GM21423 (cell line): ENCODE measurements at regions not wholly inside any gene's neighbourhood (a gene's known extent, or its start where the extent isn't known, plus 50 kb on each side); places are given as distances from the start of the nearest gene placed in this dataset.
A peak's percentile ranks its signal among the peaks of the same experiment; 100 is the strongest.
"Not testable (repeated sequence)": the region's sequence is repeated elsewhere in the genome, so short reads cannot be mapped to it uniquely, and the experiment has no call there.

Source experiments
- ATAC-seq: cut with Tn5 transposase; IDR thresholded peaks from one replicate; pipeline ENCODE4 v1.9.1; 2021; ENCODE audit warnings: mild to moderate bottlenecking, moderate library complexity; ENCODE audit not compliant: unreplicated experiment

GRCh38 chr11:67806728-67807235 is 132.4 kb upstream of the ALDH3B2 start:
- ATAC-seq = not testable (repeated sequence)

DNA sequence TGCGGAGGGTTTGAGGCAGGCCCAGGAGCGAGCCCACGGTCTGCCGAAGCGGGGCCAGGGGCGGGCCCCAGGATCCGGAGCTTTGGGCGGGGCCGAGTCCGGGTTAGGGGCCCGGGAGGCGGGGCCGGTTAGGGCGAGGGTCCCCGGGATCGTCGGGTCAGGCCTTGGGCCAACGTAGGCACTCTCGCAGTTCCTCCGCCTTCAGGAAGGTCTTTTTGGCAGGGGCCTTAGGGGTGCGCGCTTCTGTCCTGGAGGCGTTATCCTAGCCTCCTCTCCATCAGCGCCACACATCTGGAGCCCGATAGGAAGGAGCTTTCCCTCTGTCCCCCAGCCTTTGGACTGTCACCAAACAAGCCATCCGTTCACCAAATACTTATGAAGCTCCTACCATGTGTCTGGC is 131.8 kb upstream of the ALDH3B2 start:
- not testable (repeated sequence) for ATAC-seq

- peak; percentile 89 for ATAC-seq
Observed at GRCh38 chr11:67805253-67806126, 131.1 kb upstream of the ALDH3B2 start.

- peak; percentile 3 for ATAC-seq
Observed at GRCh38 chr11:67804435-67805252, 130.2 kb upstream of the ALDH3B2 start.

- not testable (repeated sequence) for ATAC-seq
Observed at GRCh38 chr11:67803519-67803918, 129.1 kb upstream of the ALDH3B2 start.

DNA sequence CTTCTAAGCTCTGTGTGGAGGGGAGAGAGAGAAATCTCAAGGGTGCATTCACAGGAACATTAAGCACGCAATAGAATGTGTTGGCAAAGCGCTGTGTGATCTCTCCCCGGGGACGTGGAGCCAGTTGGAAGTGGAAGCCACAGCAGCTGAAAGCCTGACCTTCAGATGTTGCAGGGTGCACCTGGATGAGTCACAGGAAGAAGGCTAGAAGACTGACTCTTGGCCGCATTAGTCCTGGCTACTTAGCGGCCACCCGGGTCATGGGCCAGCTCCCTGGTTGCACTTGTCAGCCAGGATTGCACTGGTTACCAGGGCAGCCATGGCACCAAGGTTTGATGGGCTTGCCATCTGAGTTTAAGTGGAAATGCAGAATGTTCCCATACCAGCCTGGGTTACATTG is 128.6 kb upstream of the ALDH3B2 start:
- not testable (repeated sequence) for ATAC-seq

GRCh38 chr11:67802623-67803022 is 128.2 kb upstream of the ALDH3B2 start:
- ATAC-seq = not testable (repeated sequence)

GRCh38 chr11:67801397-67801796 is 127.0 kb upstream of the ALDH3B2 start:
- not testable (repeated sequence) for ATAC-seq

GRCh38 chr11:67800591-67800990 is 126.2 kb upstream of the ALDH3B2 start:
- not testable (repeated sequence) for ATAC-seq

GRCh38 chr11:67799808-67800207 is 125.4 kb upstream of the ALDH3B2 start:
- not testable (repeated sequence) for ATAC-seq

DNA sequence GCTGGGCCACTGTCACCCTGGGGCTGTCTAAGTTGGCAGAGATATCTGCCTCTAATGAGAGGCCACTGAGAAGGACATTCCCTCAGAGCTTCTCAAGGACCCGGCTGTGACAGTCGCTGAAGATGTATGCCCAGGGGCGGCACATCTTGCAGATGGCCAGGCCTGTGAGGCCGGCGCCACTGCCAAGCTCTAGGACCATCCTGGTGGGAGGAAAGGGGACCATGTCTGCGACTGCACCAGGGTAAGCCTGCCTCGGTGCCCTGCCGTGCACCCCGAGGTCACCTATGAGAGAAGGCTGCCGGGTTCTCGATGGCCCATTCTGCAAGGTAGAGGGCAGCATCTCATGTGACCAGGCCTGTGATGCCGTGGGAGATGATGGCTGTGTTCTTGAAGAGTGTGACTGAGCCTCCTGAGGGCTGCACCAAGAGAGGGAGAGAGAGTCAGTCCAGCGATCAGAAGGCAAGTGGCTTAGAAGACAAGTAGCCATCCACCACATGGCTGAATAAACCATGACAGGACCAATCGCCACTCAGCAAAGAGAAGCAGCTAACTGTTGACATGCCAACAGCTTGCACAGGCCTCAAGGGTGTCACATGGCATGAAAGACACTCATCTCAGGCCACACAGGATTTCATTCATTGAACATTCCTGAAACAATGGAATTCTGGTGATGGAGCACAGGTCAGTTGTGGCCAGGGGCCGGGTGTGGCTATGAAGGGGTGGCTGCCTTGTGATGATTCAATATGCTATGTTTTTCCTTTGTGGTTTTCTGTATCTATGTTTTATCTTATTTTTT is 123.5 kb upstream of the ALDH3B2 start:
- ATAC-seq = not testable (repeated sequence)

GRCh38 chr11:67795746-67796145 is 121.3 kb upstream of the ALDH3B2 start:
- ATAC-seq = no peak

DNA sequence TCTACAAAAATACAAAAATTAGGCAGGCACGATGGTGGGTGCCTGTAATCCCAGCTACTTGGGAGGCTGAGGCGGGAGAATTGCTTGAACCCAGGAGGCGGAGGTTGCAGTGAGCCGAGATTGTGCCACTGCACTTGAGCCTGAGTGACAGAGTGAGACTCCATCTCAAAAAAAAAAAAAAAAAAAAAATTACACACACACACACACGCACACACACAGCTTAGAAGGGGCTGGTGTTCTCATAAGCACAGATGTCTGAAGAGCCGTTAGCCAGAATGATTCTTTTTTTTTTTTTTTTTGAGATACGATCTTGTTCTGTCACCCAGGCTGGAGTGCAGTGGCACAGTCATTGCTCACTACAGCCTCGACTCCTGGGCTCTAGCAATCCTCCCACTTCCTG is 119.3 kb upstream of the ALDH3B2 start:
- not testable (repeated sequence) for ATAC-seq

DNA sequence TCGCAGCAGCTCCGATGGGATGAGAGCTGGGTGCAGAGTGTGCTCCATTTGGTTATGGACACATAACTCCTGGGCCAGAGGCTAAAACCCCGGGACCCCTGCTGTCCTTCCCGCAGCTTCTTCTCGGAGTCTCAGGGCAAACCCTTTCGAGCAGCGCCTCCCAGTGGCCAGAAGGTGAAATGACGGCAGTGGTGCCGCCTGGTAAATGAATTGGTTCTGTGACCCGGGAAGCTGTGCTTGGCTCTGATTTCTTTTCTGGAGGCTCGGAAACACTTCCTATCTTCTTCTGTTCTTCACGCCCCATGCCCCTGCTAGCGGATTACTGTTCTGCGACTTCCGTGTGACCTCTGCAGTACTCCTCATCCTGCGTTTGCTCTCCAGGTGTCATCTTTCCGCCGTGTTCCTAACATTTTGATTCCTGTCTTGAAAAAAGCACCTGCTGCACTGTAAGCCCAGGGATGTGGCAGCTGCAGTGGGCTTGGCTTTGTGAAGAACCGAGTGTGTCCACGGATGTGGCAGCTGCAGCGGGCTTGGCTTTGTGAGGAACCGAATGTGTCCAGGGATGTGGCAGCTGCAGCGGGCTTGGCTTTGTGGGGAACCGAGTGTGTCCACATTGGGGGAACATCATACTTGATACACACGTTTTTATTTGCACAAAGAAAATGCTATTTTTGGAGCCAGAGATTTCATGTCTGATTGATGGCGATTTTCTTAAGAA is 118.0 kb upstream of the ALDH3B2 start:
- not testable (repeated sequence) for ATAC-seq

- ATAC-seq = not testable (repeated sequence)
Observed at GRCh38 chr11:67791598-67792170, 117.3 kb upstream of the ALDH3B2 start.

GRCh38 chr11:67788341-67788695 is 113.9 kb upstream of the ALDH3B2 start:
- not testable (repeated sequence) for ATAC-seq

DNA sequence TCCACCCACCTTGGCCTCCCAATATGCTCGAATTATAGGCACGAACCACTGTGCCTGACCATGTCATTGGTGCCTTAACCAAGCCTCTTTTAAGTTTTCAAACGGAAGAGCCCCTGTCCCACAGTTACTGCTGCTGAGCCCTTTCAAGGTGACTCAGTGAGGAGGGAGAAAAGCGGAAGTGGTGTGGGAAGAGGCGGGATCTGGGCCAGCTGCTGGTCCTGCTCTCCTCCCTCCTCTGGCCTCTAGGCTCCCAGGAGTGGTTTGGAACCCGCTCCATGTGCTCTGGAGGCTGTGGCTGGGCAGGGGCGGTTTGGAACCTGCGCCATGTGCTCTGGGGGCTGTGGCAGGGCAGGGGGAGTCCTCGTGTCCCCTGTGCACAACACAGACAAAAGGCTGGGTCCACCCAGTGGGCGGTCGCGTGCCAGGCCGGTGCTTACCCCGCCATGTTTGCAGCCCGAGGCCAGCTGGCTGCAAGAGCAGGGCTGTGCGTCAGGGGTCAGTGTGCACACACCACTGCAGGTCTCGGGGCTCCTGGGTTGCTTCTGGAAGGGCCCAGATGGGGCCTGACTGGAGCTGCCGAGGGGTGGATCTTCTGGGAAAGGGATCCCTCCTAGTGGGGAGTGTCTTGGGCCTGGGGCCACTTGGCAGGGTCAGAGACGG is 113.4 kb upstream of the ALDH3B2 start:
- ATAC-seq = not testable (repeated sequence)

DNA sequence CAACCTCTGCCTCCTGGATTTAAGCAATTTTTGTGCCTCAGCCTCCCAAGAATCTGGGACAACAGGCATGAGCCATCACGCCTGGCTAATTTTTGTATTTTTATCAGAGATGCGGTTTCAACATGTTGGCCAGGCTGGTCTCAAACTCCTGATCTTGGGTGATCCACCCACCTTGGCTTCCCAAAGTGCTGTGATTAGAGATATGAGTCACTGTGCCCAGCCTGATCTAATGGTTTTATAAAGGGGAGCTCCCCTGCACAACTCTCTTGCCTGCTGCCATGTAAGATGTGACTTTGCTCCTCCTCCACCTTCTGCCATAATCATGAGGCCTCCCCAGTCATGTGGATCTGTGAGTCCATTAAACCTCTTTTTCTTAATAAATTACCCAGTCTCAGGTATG is 107.5 kb upstream of the ALDH3B2 start:
- not testable (repeated sequence) for ATAC-seq

DNA sequence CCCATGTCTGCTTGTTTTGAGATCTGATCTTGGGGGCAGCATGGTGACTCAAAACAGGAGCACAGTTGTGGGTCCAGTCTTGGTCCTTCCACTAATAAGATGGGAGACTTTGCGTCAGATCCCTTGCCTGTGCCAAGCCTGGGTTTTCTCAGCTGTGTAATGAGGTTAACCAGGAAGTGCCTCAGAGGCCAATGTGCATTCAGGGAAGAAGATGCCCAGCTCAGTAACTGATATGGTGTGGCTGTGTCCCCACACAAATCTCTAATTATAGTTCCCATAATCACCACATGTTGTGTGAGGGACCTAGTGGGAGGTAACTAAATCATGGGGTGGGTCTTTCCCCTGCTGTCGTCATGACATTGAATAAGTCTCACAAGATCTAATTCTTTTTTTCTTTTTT is 107.1 kb upstream of the ALDH3B2 start:
- not testable (repeated sequence) for ATAC-seq
